K562 (cell line): ENCODE measurements at regions not wholly inside any gene's neighbourhood (a gene's known extent, or its start where the extent isn't known, plus 50 kb on each side); places are given as distances from the start of the nearest gene placed in this dataset.

Experiments used
- ATAC-seq: fragments of 200-7000 bp; cut with Tn5 transposase; 3 replicates; pipeline ENCODE4 v1.9.1; 2020; ENCODE audit warnings: moderate library complexity
- BruUV-seq: library from RNA; stranded (reverse); fragments of 400-500 nt; replicated peaks from 2 replicates; lab custom pipeline; 2021; lab: Mats Ljungman, UMichigan
- CTCF ChIA-PET: fragments of 300-600 bp; formaldehyde crosslinking; extraction: SDS; loops from one replicate; lab custom pipeline; 2021; ENCODE audit warnings: low intra/inter-chr PET ratio; lab: Yijun Ruan, JAX
- POLR2A ChIA-PET: fragments of 300-600, 350-650 bp; sonication (Branson Sonifier 250); formaldehyde crosslinking; extraction: SDS; loops from one replicate; lab custom pipeline; 2021; ENCODE audit warnings: antibody characterized with exemption, inconsistent platforms; lab: Yijun Ruan, JAX
- DNase-seq, 4 experiments: peaks; one replicate each; pipeline versions ENCODE4 v3.0.0 to v3.0.0-alpha.2; 2011 to 2018; ENCODE audit warnings: low spot score in 3 of 4, mixed read lengths in 3 of 4; ENCODE audit errors: extremely low read depth in 1 of 4
- FAIRE-seq: peaks from 2 replicates; lab custom pipeline; 2011; peaks lifted over from hg19 to GRCh38; lab: Jason Lieb, UNC
- H2AFZ ChIP-seq: 2 replicates; pipeline ENCODE4 v1.6.0; 2011; ENCODE audit warnings: low read depth, low read length, control low read depth, inconsistent platforms
- H3K27ac ChIP-seq: fragments of 200-600 bp; 3 replicates; pipeline ENCODE4 v1.8.0; 2011; ENCODE audit warnings: low read depth, mild to moderate bottlenecking, control low read depth, inconsistent platforms, low read length, moderate library complexity, mixed read lengths; ENCODE audit errors: extremely low read depth
- H3K27me3 ChIP-seq, 2 experiments: fragments of 300-600 bp in 1 of 2; 2 replicates in 1 of 2; 3 replicates in 1 of 2; pipeline versions ENCODE4 v1.6.0 to v1.8.0; 2011; ENCODE audit warnings: inconsistent platforms in 2 of 2, low read length in 2 of 2, mild to moderate bottlenecking in 1 of 2, mixed read lengths in 1 of 2, moderate library complexity in 1 of 2; ENCODE audit not compliant: control insufficient read depth in 2 of 2, insufficient read depth in 2 of 2
- H3K36me3 ChIP-seq: fragments of 300-600 bp; 3 replicates; pipeline ENCODE4 v1.8.0; 2011; ENCODE audit warnings: mild to moderate bottlenecking, low read length, inconsistent platforms; ENCODE audit not compliant: control insufficient read depth, insufficient read depth
- H3K4me1 ChIP-seq, 2 experiments: fragments of 200-600 bp in 1 of 2; replicated peaks in 1 of 2; 2 replicates in 1 of 2; 3 replicates in 1 of 2; pipeline versions ENCODE4 v1.5.1 to v1.8.0; 2011; ENCODE audit warnings: inconsistent platforms in 2 of 2, low read length in 2 of 2, mild to moderate bottlenecking in 1 of 2, mixed read lengths in 1 of 2, moderate library complexity in 1 of 2; ENCODE audit not compliant: control insufficient read depth in 2 of 2, insufficient read depth in 2 of 2
- H3K4me2 ChIP-seq: 2 replicates; pipeline ENCODE4 v1.6.1; 2011; ENCODE audit warnings: low read length, control low read depth, inconsistent platforms, mixed read lengths; ENCODE audit not compliant: insufficient read depth
- H3K4me3 ChIP-seq: fragments of 200-600 bp; sonication (generic), shearing (Covaris generic); 2 replicates; pipeline ENCODE4 v1.5.1; 2016; ENCODE audit warnings: control low read depth, inconsistent platforms
- H3K79me2 ChIP-seq: fragments of 200-600 bp; 3 replicates; pipeline ENCODE4 v1.8.0; 2011; ENCODE audit warnings: low read length, inconsistent platforms; ENCODE audit not compliant: control insufficient read depth, insufficient read depth
- H3K9ac ChIP-seq, 2 experiments: 2 replicates each; pipeline versions ENCODE4 v1.6.0 to v1.6.1; 2011; ENCODE audit warnings: low read depth in 2 of 2, low read length in 2 of 2, control low read depth in 1 of 2, inconsistent platforms in 1 of 2, mild to moderate bottlenecking in 1 of 2, mixed read lengths in 1 of 2; ENCODE audit not compliant: insufficient read depth in 1 of 2
- H3K9me1 ChIP-seq: one replicate; pipeline ENCODE4 v1.6.0; 2011; ENCODE audit warnings: inconsistent platforms, mild to moderate bottlenecking, low read length, moderate library complexity; ENCODE audit not compliant: control insufficient read depth, insufficient read depth
- H3K9me3 ChIP-seq: replicated peaks from 2 replicates; pipeline ENCODE4 v1.5.1; 2011; ENCODE audit warnings: low read depth, low read length, inconsistent platforms; ENCODE audit not compliant: control insufficient read depth, insufficient read depth
- H4K20me1 ChIP-seq: replicated peaks from 2 replicates; pipeline ENCODE4 v1.6.1; 2011; ENCODE audit warnings: low read length, inconsistent platforms, mixed read lengths; ENCODE audit not compliant: control insufficient read depth, insufficient read depth
- BRD9 ChIP-seq: fragments of 450-650 bp; IDR thresholded peaks from 2 replicates; pipeline ENCODE4 v1.6.1; 2018; ENCODE audit warnings: low read depth; ENCODE audit not compliant: partially characterized antibody
- CHCHD3 ChIP-seq: fragments of 250-450 bp; sonication (Bioruptor Pico); IDR thresholded peaks from 2 replicates; pipeline ENCODE4 v2.1.2; 2022; ENCODE audit warnings: mild to moderate bottlenecking
- CREM ChIP-seq: IDR thresholded peaks from 2 replicates; pipeline ENCODE4 v1.6.1; 2014; ENCODE audit warnings: antibody characterized with exemption, low read depth
- DLX4 ChIP-seq: fragments of 250-450 bp; sonication (Bioruptor Pico); IDR thresholded peaks from 2 replicates; pipeline ENCODE4 v1.6.1; 2021; ENCODE audit warnings: mild to moderate bottlenecking
- ELF4 ChIP-seq: fragments of 450-650 bp; formaldehyde crosslinking; IDR thresholded peaks from 2 replicates; pipeline ENCODE4 v1.4.0; 2022; ENCODE audit warnings: missing genetic modification characterization
- GABPA ChIP-seq: fragments of 200-800 bp; sonication (Bioruptor generic); conservative IDR thresholded peaks from 2 replicates; pipeline ENCODE4 v1.6.1; 2016; ENCODE audit warnings: low read depth, missing genetic modification characterization, missing compliant biosample characterization
- ILF3 ChIP-seq: fragments of 450-650 bp; IDR thresholded peaks from 2 replicates; pipeline ENCODE4 v1.6.1; 2018; ENCODE audit warnings: antibody characterized with exemption, mild to moderate bottlenecking, moderate library complexity, borderline replicate concordance
- MEF2D ChIP-seq: conservative IDR thresholded peaks from 2 replicates; pipeline ENCODE4 v1.6.1; 2016; ENCODE audit warnings: low read depth, missing genetic modification characterization, missing compliant biosample characterization
- MYBL2 ChIP-seq, 2 experiments: fragments of 450-650 bp in 1 of 2; sonication (generic) in 1 of 2; formaldehyde crosslinking in 1 of 2; IDR thresholded peaks; 2 replicates each; pipeline versions ENCODE4 v1.6.1 to v1.8.1; 2017 to 2022; ENCODE audit warnings: borderline replicate concordance in 1 of 2, inconsistent platforms in 1 of 2, low read depth in 1 of 2, mild to moderate bottlenecking in 1 of 2, missing genetic modification reagents in 1 of 2, moderate library complexity in 1 of 2
- NBN ChIP-seq: fragments of 450-650 bp; IDR thresholded peaks from 2 replicates; pipeline ENCODE4 v1.6.1; 2016; ENCODE audit warnings: low read depth, mild to moderate bottlenecking
- TCF7L2 ChIP-seq: fragments of 150-350 bp; IDR thresholded peaks from 2 replicates; pipeline ENCODE4 v1.6.1; 2016; ENCODE audit warnings: low read depth, mild to moderate bottlenecking, low read length, moderate library complexity
- ZBTB43 ChIP-seq: sonication (generic); formaldehyde crosslinking; IDR thresholded peaks from 2 replicates; pipeline ENCODE4 v1.8.0; 2023; ENCODE audit warnings: mild to moderate bottlenecking, missing genetic modification reagents
- ZKSCAN8 ChIP-seq: fragments of 200-800 bp; sonication (Bioruptor generic); IDR thresholded peaks from 2 replicates; pipeline ENCODE4 v1.6.1; 2016; ENCODE audit warnings: missing genetic modification characterization, missing compliant biosample characterization
- ZNF140 ChIP-seq: fragments of 250-450 bp; sonication (Bioruptor Pico); IDR thresholded peaks from 2 replicates; pipeline ENCODE4 v1.8.0; 2021; ENCODE audit warnings: moderate library complexity, mild to moderate bottlenecking, inconsistent platforms
- ZNF280B ChIP-seq: fragments of 250-450 bp; sonication (Bioruptor Pico); IDR thresholded peaks from 2 replicates; pipeline ENCODE4 v1.5.1; 2021; ENCODE audit warnings: mild to moderate bottlenecking
- ZNF561 ChIP-seq: fragments of 450-650 bp; formaldehyde crosslinking; conservative IDR thresholded peaks from 2 replicates; pipeline ENCODE4 v1.4.0; 2020; ENCODE audit warnings: mild to moderate bottlenecking, moderate library complexity
- WGBS: fragments of 100-300 bp; shearing (Covaris generic); methylation state at CpG from one replicate; pipeline ENCODE4 v1.1.6; 2016; ENCODE audit warnings: low coverage, mixed read lengths; ENCODE audit not compliant: insufficient coverage; ENCODE audit errors: missing lambda C conversion rate; 5-methylcytosine and 5-hydroxymethylcytosine counted together
- in situ Hi-C: fragments of 300-500 bp; cut with MboI; formaldehyde crosslinking; loops from 4 replicates; pipeline ENCODE4 v1.15.0; 2018; ENCODE audit warnings: inconsistent platforms, mixed read lengths
- intact Hi-C: fragments of 100-400 bp; cut with micrococcal nuclease; formaldehyde crosslinking; loops from 2 replicates; pipeline ENCODE4 v1.14.2; 2022
- TF ChIP-seq, protein P1 (sequence below): fragments of 250-450 bp; sonication (Bioruptor Pico); IDR thresholded peaks from 2 replicates; pipeline ENCODE4 v1.8.0; 2022; ENCODE audit warnings: inconsistent platforms, mild to moderate bottlenecking, moderate library complexity, borderline replicate concordance

DNA sequence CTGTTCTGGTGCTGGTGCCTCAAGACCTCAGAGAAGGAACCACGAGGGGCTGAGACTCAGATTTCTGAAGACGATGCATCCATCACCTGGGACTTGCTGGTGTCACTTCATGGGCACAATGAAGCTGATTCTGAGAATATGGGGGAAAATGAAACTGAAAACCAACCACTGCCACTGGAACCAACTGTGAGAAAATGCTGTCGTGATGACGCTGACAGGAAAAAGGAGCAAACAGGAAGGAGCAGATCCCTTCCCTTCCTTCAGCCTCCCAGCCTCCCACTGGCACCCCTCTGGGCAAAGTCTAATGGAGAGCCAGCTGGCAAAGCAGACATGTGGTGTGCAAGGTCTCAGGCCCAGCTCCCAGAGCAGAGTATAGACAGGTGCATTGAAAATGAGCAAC is 109.7 kb downstream of the FOXI3 start (continued):
- no peak for TF ChIP-seq DLX4
- TF ChIP-seq ELF4 (CRISPR knock-in tag) = no peak
- TF ChIP-seq BRD9 = no peak

DNA sequence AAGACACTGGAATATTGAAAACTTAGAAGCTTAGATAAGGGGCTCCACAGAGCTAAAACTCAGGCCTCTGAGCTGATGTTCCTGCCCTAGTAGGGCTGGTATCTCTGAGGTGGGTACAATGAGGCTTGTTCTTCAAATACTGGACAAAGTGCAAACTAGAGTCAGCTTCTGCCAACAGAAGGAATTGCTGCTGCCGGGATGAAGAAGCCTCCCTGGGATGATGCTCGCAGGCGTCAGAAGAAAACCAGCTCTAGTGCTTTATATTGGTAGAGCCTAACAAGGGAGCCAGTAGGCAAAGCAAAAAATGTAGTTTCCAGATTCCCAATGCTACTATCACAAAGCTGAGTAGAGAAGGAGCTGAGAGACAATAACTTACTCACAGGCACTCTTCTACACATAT is 118.1 kb downstream of the FOXI3 start:
- ATAC-seq (no peak), DNase-seq (no peak), FAIRE-seq (no peak)
- TF ChIP-seq GABPA = no peak
- TF ChIP-seq CREM = no peak
- TF ChIP-seq ZKSCAN8 (CRISPR knock-in tag) = no peak
- TF ChIP-seq, protein P1, sequence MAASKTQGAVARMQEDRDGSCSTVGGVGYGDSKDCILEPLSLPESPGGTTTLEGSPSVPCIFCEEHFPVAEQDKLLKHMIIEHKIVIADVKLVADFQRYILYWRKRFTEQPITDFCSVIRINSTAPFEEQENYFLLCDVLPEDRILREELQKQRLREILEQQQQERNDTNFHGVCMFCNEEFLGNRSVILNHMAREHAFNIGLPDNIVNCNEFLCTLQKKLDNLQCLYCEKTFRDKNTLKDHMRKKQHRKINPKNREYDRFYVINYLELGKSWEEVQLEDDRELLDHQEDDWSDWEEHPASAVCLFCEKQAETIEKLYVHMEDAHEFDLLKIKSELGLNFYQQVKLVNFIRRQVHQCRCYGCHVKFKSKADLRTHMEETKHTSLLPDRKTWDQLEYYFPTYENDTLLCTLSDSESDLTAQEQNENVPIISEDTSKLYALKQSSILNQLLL (CRISPR knock-in tag) = no peak
- TF ChIP-seq ZNF280B (CRISPR knock-in tag) = no peak
- TF ChIP-seq ILF3 = no peak
- TF ChIP-seq MEF2D (tag) = no peak
- no peak for TF ChIP-seq ZNF140 (CRISPR knock-in tag)
- no peak for TF ChIP-seq MYBL2 (IDR thresholded peaks at IDR 0.05; ENCODE audit: low read depth)
- TF ChIP-seq MYBL2 (CRISPR knock-in tag; IDR thresholded peaks at IDR 0.05; ENCODE audit: borderline replicate concordance) = no peak
- TF ChIP-seq NBN = no peak
- TF ChIP-seq TCF7L2 = no peak
- no peak for TF ChIP-seq ZBTB43
- TF ChIP-seq ZNF561 = no peak
- TF ChIP-seq CHCHD3 (CRISPR knock-in tag) = no peak
- ChIA-PET POLR2A (no interaction called here), CTCF (no interaction called here)
- Histone ChIP-seq H3K9me3 (no peaks in the 10 kb centered on the region; the same call in 1 of the 2 replicates), H3K79me2 (no peaks in the 10 kb centered on the region), H3K9ac (no peak overlapping the region), H2AFZ (no peak overlapping the region), H3K9me1 (no peaks in the 10 kb centered on the region), H3K4me2 (no peak overlapping the region), H3K27ac (no peak overlapping the region), H3K27me3 (peaks cover 8 to 10% of the 10 kb centered on the region in 2 experiments; a peak in 4 of 5 replicates), H4K20me1 (no peaks in the 10 kb centered on the region), H3K4me3 (no peak overlapping the region), H3K36me3 (no peaks in the 10 kb centered on the region), H3K4me1 (no peaks in the 10 kb centered on the region)
- 0% methylated on average over 3 of the region's 3 CpGs for WGBS
- in situ Hi-C loops = no loop called here
- intact Hi-C loops = no loop called here
- BruUV-seq = no TSS peak
